ENCODE measurements at regions not wholly inside any gene's neighbourhood (a gene's known extent, or its start where the extent isn't known, plus 50 kb on each side); places are given as distances from the start of the nearest gene placed in this dataset.

DNA sequence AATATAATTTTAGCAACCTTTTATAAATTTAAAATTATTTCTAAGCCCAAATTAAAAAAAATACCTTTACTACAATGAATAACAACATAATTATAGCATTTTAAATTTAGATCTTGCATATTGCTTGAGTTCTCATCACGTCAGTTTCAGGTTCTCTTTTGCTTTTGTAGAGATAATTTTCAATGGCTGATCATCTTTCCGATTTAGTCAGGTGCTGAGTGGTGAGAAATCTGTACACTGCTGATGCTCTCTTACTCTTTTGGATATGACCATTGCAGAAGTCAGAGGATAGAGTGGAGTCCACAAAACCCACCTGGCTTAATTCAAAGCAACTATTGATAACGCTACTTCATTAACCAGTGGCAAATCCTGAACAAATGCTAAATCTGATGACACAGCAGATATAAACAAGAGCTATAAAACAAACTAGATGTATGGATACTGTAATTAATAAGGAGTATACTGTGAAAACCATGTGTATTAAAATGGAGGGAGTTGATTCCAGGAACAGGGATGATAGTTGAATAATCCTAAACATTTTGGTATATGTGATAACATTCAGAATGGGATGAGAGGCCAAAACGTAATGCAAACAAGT is 394.8 kb downstream of the CSNK1G3 start:
- Histone ChIP-seq H3K4me1 (ENCODE audit: control insufficient read depth, insufficient read depth, low read length) (no peaks in the 10 kb centered on the region), H3K27ac (ENCODE audit: low read length) (no peak overlapping the region), H3K27me3 (ENCODE audit: control insufficient read depth in 1 of 2, insufficient read depth in 2 of 2, low read length in 2 of 2) (no peaks in the 10 kb centered on the region), H3K9me3 (ENCODE audit: control insufficient read depth in 2 of 2, low read length in 2 of 2) (no peaks in the 10 kb centered on the region), H3K9ac (ENCODE audit: low read length in 2 of 2) (no peak overlapping the region), H3K36me3 (ENCODE audit: control insufficient read depth in 2 of 2, insufficient read depth in 2 of 2, low read length in 2 of 2) (no peaks in the 10 kb centered on the region), H3K4me3 (ENCODE audit: low read length in 2 of 2) (no peak overlapping the region)

DNA sequence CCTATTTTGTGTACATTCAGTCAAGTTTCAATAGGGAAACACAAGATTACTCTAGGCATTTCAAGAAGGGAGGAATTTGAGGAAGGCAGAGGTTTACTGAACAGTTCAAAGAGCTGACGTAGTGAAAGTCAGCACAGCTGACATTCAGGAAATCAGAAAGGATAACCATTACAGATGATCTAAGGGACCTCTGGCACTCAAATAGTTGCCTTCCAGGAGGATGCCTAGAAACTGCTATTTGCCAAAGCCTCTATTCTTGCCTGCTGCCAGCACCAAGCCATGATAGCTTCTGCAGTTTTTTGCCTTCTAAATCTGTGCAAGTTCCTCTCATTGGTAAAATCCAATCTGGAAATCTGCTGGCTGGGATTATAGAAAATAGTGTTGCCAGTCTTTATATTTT is 373.1 kb downstream of the CSNK1G3 start:
- Histone ChIP-seq H3K4me1 (ENCODE audit: control insufficient read depth, insufficient read depth, low read length) (no peaks in the 10 kb centered on the region), H3K9ac (ENCODE audit: low read length in 2 of 2) (no peak overlapping the region), H3K9me3 (ENCODE audit: control insufficient read depth in 2 of 2, low read length in 2 of 2) (no peaks in the 10 kb centered on the region), H3K27ac (ENCODE audit: low read length) (no peak overlapping the region), H3K27me3 (ENCODE audit: control insufficient read depth in 1 of 2, insufficient read depth in 2 of 2, low read length in 2 of 2) (no peaks in the 10 kb centered on the region), H3K4me3 (ENCODE audit: low read length in 2 of 2) (no peak overlapping the region), H3K36me3 (ENCODE audit: control insufficient read depth in 2 of 2, insufficient read depth in 2 of 2, low read length in 2 of 2) (no peaks in the 10 kb centered on the region)

- H3K27ac ChIP-seq (ENCODE audit: low read length), result no peak overlapping the region
- H3K4me1 ChIP-seq (ENCODE audit: control insufficient read depth, insufficient read depth, low read length), result no peaks in the 10 kb centered on the region
- no peaks in the 10 kb centered on the region for H3K36me3 ChIP-seq (ENCODE audit: control insufficient read depth in 2 of 2, insufficient read depth in 2 of 2, low read length in 2 of 2)
- H3K27me3 ChIP-seq (ENCODE audit: control insufficient read depth in 1 of 2, insufficient read depth in 2 of 2, low read length in 2 of 2), result no peaks in the 10 kb centered on the region
- no peak overlapping the region for H3K9ac ChIP-seq (ENCODE audit: low read length in 2 of 2)
- no peaks in the 10 kb centered on the region for H3K9me3 ChIP-seq (ENCODE audit: control insufficient read depth in 2 of 2, low read length in 2 of 2)
- H3K4me3 ChIP-seq (ENCODE audit: low read length in 2 of 2), result no peak overlapping the region
These were observed 371.0 kb downstream of the CSNK1G3 start for GRCh38 chr5:123882965-123883345.

DNA sequence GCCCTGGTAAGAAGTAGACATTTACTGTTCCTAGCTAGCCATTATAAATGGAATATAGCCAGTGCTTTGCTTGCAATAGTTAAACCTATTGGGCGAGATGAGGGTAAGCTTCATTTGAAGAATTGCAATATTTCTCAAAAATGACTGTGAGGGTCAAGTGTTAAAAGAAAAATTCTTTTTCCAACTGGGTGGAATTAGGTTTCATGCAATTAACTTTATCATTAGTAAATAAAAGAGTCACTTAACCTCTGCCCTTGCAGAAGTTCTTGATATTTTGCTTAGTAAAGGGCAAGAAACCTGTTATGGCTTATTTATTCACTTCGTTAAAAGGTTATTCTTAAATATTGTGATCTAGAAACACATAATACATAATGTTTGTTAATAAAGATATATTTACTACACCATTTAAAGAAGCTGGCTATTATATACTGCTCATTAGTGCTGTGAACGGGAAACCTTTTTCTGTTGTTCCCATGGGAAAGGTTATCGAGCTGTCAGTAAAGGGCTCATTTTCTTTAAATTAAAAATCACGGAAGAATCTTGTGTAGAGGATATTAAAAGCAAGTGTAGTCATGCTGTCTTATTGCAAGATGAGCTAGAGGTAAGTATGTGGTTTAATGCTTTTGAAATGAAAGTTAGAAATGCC is 370.5 kb downstream of the CSNK1G3 start:
- no peaks in the 10 kb centered on the region for H3K4me1 ChIP-seq (ENCODE audit: control insufficient read depth, insufficient read depth, low read length)
- no peak overlapping the region for H3K27ac ChIP-seq (ENCODE audit: low read length)
- no peaks in the 10 kb centered on the region for H3K9me3 ChIP-seq (ENCODE audit: control insufficient read depth in 2 of 2, low read length in 2 of 2)
- no peak overlapping the region for H3K4me3 ChIP-seq (ENCODE audit: low read length in 2 of 2)
- no peak overlapping the region for H3K9ac ChIP-seq (ENCODE audit: low read length in 2 of 2)
- no peaks in the 10 kb centered on the region for H3K27me3 ChIP-seq (ENCODE audit: control insufficient read depth in 1 of 2, insufficient read depth in 2 of 2, low read length in 2 of 2)
- no peaks in the 10 kb centered on the region for H3K36me3 ChIP-seq (ENCODE audit: control insufficient read depth in 2 of 2, insufficient read depth in 2 of 2, low read length in 2 of 2)

GRCh38 chr5:123881759-123882244 is 369.8 kb downstream of the CSNK1G3 start:
- Histone ChIP-seq H3K4me3 (ENCODE audit: low read length in 2 of 2) (no peak overlapping the region), H3K9ac (ENCODE audit: low read length in 2 of 2) (no peak overlapping the region), H3K4me1 (ENCODE audit: control insufficient read depth, insufficient read depth, low read length) (no peaks in the 10 kb centered on the region), H3K27me3 (ENCODE audit: control insufficient read depth in 1 of 2, insufficient read depth in 2 of 2, low read length in 2 of 2) (no peaks in the 10 kb centered on the region), H3K36me3 (ENCODE audit: control insufficient read depth in 2 of 2, insufficient read depth in 2 of 2, low read length in 2 of 2) (no peaks in the 10 kb centered on the region), H3K27ac (ENCODE audit: low read length) (no peak overlapping the region), H3K9me3 (ENCODE audit: control insufficient read depth in 2 of 2, low read length in 2 of 2) (no peaks in the 10 kb centered on the region)

- no peak overlapping the region for H3K4me3 ChIP-seq (ENCODE audit: low read length in 2 of 2)
- no peaks in the 10 kb centered on the region for H3K4me1 ChIP-seq (ENCODE audit: control insufficient read depth, insufficient read depth, low read length)
- no peaks in the 10 kb centered on the region for H3K9me3 ChIP-seq (ENCODE audit: control insufficient read depth in 2 of 2, low read length in 2 of 2)
- H3K36me3 ChIP-seq (ENCODE audit: control insufficient read depth in 2 of 2, insufficient read depth in 2 of 2, low read length in 2 of 2), result no peaks in the 10 kb centered on the region
- H3K9ac ChIP-seq (ENCODE audit: low read length in 2 of 2), result no peak overlapping the region
- H3K27ac ChIP-seq (ENCODE audit: low read length), result no peak overlapping the region
- no peaks in the 10 kb centered on the region for H3K27me3 ChIP-seq (ENCODE audit: control insufficient read depth in 1 of 2, insufficient read depth in 2 of 2, low read length in 2 of 2)
These were observed 368.9 kb downstream of the CSNK1G3 start for GRCh38 chr5:123880875-123881274.

GRCh38 chr5:123879071-123879470 is 367.1 kb downstream of the CSNK1G3 start:
- Histone ChIP-seq H3K9me3 (ENCODE audit: control insufficient read depth in 2 of 2, low read length in 2 of 2) (no peaks in the 10 kb centered on the region), H3K4me3 (ENCODE audit: low read length in 2 of 2) (no peak overlapping the region), H3K27me3 (ENCODE audit: control insufficient read depth in 1 of 2, insufficient read depth in 2 of 2, low read length in 2 of 2) (no peaks in the 10 kb centered on the region), H3K27ac (ENCODE audit: low read length) (no peak overlapping the region), H3K4me1 (ENCODE audit: control insufficient read depth, insufficient read depth, low read length) (peaks cover 4% of the 10 kb centered on the region), H3K36me3 (ENCODE audit: control insufficient read depth in 2 of 2, insufficient read depth in 2 of 2, low read length in 2 of 2) (no peaks in the 10 kb centered on the region), H3K9ac (ENCODE audit: low read length in 2 of 2) (no peak overlapping the region)

DNA sequence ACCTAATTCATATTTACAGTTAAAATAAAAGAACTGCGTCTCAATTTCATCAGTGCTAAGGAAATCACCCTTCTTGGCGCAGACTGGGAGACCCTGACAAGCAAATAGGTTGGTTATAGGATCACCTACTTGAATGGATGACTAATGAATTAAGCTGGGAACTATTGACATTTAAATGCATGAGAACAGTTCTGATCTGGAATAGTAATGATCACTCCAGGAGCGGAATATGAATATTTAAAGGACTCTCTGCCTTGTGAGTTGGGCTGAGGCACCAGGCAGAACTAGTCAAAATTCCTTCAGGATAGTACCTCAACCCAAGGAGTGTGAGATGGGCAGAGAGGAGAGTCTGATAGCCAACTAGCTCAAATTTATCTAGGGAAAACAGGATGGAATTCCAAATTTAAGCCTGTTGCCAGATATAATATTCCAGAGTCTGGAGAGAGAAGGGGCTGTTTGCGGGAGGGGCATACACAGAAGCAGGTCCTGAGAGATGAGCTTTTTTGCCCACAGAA is 364.4 kb downstream of the CSNK1G3 start:
- no peak overlapping the region for H3K4me3 ChIP-seq (ENCODE audit: low read length in 2 of 2)
- no peaks in the 10 kb centered on the region for H3K36me3 ChIP-seq (ENCODE audit: control insufficient read depth in 2 of 2, insufficient read depth in 2 of 2, low read length in 2 of 2)
- no peaks in the 10 kb centered on the region for H3K27me3 ChIP-seq (ENCODE audit: control insufficient read depth in 1 of 2, insufficient read depth in 2 of 2, low read length in 2 of 2)
- no peak overlapping the region for H3K27ac ChIP-seq (ENCODE audit: low read length)
- H3K9me3 ChIP-seq (ENCODE audit: control insufficient read depth in 2 of 2, low read length in 2 of 2), result no peaks in the 10 kb centered on the region
- H3K4me1 ChIP-seq (ENCODE audit: control insufficient read depth, insufficient read depth, low read length), result peaks cover 4% of the 10 kb centered on the region
- no peak overlapping the region for H3K9ac ChIP-seq (ENCODE audit: low read length in 2 of 2)

GRCh38 chr5:123875561-123876275 is 363.7 kb downstream of the CSNK1G3 start:
- Histone ChIP-seq H3K9ac (ENCODE audit: low read length in 2 of 2) (no peak overlapping the region), H3K27ac (ENCODE audit: low read length) (no peak overlapping the region), H3K36me3 (ENCODE audit: control insufficient read depth in 2 of 2, insufficient read depth in 2 of 2, low read length in 2 of 2) (no peaks in the 10 kb centered on the region), H3K27me3 (ENCODE audit: control insufficient read depth in 1 of 2, insufficient read depth in 2 of 2, low read length in 2 of 2) (no peaks in the 10 kb centered on the region), H3K4me3 (ENCODE audit: low read length in 2 of 2) (no peak overlapping the region), H3K4me1 (ENCODE audit: control insufficient read depth, insufficient read depth, low read length) (peaks cover 4% of the 10 kb centered on the region), H3K9me3 (ENCODE audit: control insufficient read depth in 2 of 2, low read length in 2 of 2) (no peaks in the 10 kb centered on the region)

GRCh38 chr5:123874600-123875201 is 362.7 kb downstream of the CSNK1G3 start:
- Histone ChIP-seq H3K9me3 (ENCODE audit: control insufficient read depth in 2 of 2, low read length in 2 of 2) (no peaks in the 10 kb centered on the region), H3K27ac (ENCODE audit: low read length) (no peak overlapping the region), H3K9ac (ENCODE audit: low read length in 2 of 2) (no peak overlapping the region)

More at GRCh38 chr5:123874600-123875201, 362.7 kb downstream of the CSNK1G3 start:
- H3K36me3 ChIP-seq (ENCODE audit: control insufficient read depth in 2 of 2, insufficient read depth in 2 of 2, low read length in 2 of 2), result no peaks in the 10 kb centered on the region
- H3K4me3 ChIP-seq (ENCODE audit: low read length in 2 of 2), result no peak overlapping the region
- H3K27me3 ChIP-seq (ENCODE audit: control insufficient read depth in 1 of 2, insufficient read depth in 2 of 2, low read length in 2 of 2), result no peaks in the 10 kb centered on the region
- H3K4me1 ChIP-seq (ENCODE audit: control insufficient read depth, insufficient read depth, low read length), result peaks cover 4% of the 10 kb centered on the region

Data from stomach smooth muscle (tissue), 2 donors.